ENCODE measurements at regions not wholly inside any gene's neighbourhood (a gene's known extent, or its start where the extent isn't known, plus 50 kb on each side); places are given as distances from the start of the nearest gene placed in this dataset.

DNA sequence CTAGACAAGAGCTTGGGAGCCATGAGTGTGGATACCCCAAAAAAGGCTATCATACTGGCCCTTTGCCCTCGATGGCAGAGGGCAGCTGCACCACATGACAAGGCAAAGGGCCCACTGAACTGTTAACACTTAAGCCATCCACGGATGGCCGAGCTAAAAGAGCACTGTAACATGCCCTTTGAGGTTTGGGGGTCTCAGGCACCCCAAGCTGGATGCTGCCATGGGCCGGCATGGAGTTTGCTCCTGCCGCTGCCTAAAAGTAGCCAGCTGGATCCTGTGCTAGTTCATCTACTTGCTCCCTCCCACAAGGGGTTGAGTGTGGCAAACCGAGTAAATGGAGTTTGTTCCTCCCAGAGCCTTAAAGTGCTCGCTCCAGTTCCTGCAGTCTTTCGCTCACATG lies 383.2 kb upstream of the LRRC4C start:
- H3K27ac ChIP-seq (ENCODE audit: low read length): no peak overlapping the region
- no peak overlapping the region for H3K9ac ChIP-seq (ENCODE audit: low read depth, low read length)
- no peak for ATAC-seq (ENCODE audit: insufficient read depth, low read depth)
- no peaks in the 10 kb centered on the region for H3K79me2 ChIP-seq (ENCODE audit: insufficient read depth, low read length)
- H3K27me3 ChIP-seq (ENCODE audit: insufficient read depth, low read length, poor library complexity): no peaks in the 10 kb centered on the region
- H3K4me3 ChIP-seq (ENCODE audit: low read depth in 1 of 2, low read length in 2 of 2): no peak overlapping the region
- no peaks in the 10 kb centered on the region for H3K4me1 ChIP-seq (ENCODE audit: insufficient read depth, low read length)
- DNase-seq: no peak
- H3K4me2 ChIP-seq (ENCODE audit: insufficient read depth, low read length): no peak overlapping the region
- no peak overlapping the region for H2AFZ ChIP-seq (ENCODE audit: low read depth, low read length)
- peaks cover 5% of the 10 kb centered on the region for H3K9me3 ChIP-seq (ENCODE audit: insufficient read depth, low read length, severe bottlenecking)
- no peaks in the 10 kb centered on the region for H3K36me3 ChIP-seq (ENCODE audit: insufficient read depth, low read length)
- H4K20me1 ChIP-seq (ENCODE audit: insufficient read depth, low read length): no peaks in the 10 kb centered on the region
- TF ChIP-seq, protein P1, sequence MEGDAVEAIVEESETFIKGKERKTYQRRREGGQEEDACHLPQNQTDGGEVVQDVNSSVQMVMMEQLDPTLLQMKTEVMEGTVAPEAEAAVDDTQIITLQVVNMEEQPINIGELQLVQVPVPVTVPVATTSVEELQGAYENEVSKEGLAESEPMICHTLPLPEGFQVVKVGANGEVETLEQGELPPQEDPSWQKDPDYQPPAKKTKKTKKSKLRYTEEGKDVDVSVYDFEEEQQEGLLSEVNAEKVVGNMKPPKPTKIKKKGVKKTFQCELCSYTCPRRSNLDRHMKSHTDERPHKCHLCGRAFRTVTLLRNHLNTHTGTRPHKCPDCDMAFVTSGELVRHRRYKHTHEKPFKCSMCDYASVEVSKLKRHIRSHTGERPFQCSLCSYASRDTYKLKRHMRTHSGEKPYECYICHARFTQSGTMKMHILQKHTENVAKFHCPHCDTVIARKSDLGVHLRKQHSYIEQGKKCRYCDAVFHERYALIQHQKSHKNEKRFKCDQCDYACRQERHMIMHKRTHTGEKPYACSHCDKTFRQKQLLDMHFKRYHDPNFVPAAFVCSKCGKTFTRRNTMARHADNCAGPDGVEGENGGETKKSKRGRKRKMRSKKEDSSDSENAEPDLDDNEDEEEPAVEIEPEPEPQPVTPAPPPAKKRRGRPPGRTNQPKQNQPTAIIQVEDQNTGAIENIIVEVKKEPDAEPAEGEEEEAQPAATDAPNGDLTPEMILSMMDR (IDR thresholded peaks at IDR 0.05; ENCODE audit: borderline replicate concordance, extremely low read depth, low read length, poor library complexity, severe bottlenecking): no peak
- no peak for TF ChIP-seq EZH2 (IDR thresholded peaks at IDR 0.05; ENCODE audit: borderline replicate concordance, low read depth, low read length, severe bottlenecking)

DNA sequence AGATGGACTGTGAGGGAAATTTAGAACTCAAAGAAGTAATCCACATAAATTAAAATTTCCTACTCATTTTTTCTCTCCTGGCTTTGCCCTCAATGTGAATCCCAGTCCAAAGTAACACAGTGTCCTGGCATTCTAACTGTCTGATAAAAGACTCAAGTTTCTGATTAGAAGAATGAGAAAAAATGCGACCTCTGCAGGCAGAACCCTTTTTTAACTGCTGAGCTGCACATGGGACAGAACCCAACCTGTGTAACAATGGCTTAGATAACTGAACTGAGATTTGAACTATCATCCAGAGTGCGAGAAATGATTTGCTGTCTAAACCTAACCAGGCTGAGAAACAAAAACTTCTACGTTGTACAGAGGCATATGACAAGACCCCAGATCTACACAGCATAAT lies 385.6 kb upstream of the LRRC4C start:
- H3K27ac ChIP-seq (ENCODE audit: low read length): no peak overlapping the region
- H3K79me2 ChIP-seq (ENCODE audit: insufficient read depth, low read length): no peaks in the 10 kb centered on the region
- H2AFZ ChIP-seq (ENCODE audit: low read depth, low read length): no peak overlapping the region
- DNase-seq: no peak
- H3K4me3 ChIP-seq (ENCODE audit: low read depth in 1 of 2, low read length in 2 of 2): no peak overlapping the region
- H3K27me3 ChIP-seq (ENCODE audit: insufficient read depth, low read length, poor library complexity): no peaks in the 10 kb centered on the region
- no peak for ATAC-seq (ENCODE audit: insufficient read depth, low read depth)
- TF ChIP-seq, protein P1 (IDR thresholded peaks at IDR 0.05; ENCODE audit: borderline replicate concordance, extremely low read depth, low read length, poor library complexity, severe bottlenecking): no peak
- TF ChIP-seq EZH2 (IDR thresholded peaks at IDR 0.05; ENCODE audit: borderline replicate concordance, low read depth, low read length, severe bottlenecking): no peak
- peaks cover 5% of the 10 kb centered on the region for H3K9me3 ChIP-seq (ENCODE audit: insufficient read depth, low read length, severe bottlenecking)
- H3K9ac ChIP-seq (ENCODE audit: low read depth, low read length): no peak overlapping the region
- H3K4me1 ChIP-seq (ENCODE audit: insufficient read depth, low read length): no peaks in the 10 kb centered on the region
- H4K20me1 ChIP-seq (ENCODE audit: insufficient read depth, low read length): no peaks in the 10 kb centered on the region
- H3K4me2 ChIP-seq (ENCODE audit: insufficient read depth, low read length): no peak overlapping the region
- H3K36me3 ChIP-seq (ENCODE audit: insufficient read depth, low read length): no peaks in the 10 kb centered on the region

DNA sequence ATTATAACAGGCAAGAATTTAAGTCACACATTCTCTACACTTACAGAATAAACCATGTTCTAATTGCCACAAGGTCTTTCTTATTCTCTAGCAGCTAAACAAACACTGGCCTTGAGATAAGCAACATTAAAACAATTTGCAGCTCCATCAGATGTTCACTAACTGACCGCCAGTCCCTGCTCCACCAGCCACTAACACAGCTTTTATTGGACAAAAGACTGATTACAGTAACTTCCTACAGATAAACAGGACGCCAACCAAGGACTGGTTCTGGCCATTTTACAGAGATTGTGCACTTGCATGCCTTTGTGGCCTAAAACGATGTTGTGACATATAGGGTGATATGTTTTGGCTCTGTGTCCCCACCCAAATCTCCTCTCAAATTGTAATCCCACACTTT lies 388.9 kb upstream of the LRRC4C start:
- no peak overlapping the region for H2AFZ ChIP-seq (ENCODE audit: low read depth, low read length)
- no peaks in the 10 kb centered on the region for H3K4me1 ChIP-seq (ENCODE audit: insufficient read depth, low read length)
- no peak overlapping the region for H3K27ac ChIP-seq (ENCODE audit: low read length)
- H3K4me3 ChIP-seq (ENCODE audit: low read depth in 1 of 2, low read length in 2 of 2): no peak overlapping the region
- ATAC-seq (ENCODE audit: insufficient read depth, low read depth) (no peak), DNase-seq (no peak)
- no peak overlapping the region for H3K4me2 ChIP-seq (ENCODE audit: insufficient read depth, low read length)
- H3K9ac ChIP-seq (ENCODE audit: low read depth, low read length): no peak overlapping the region
- TF ChIP-seq EZH2 (IDR thresholded peaks at IDR 0.05; ENCODE audit: borderline replicate concordance, low read depth, low read length, severe bottlenecking): no peak
- TF ChIP-seq, protein P1 (IDR thresholded peaks at IDR 0.05; ENCODE audit: borderline replicate concordance, extremely low read depth, low read length, poor library complexity, severe bottlenecking): no peak
- H3K9me3 ChIP-seq (ENCODE audit: insufficient read depth, low read length, severe bottlenecking): no peaks in the 10 kb centered on the region
- no peaks in the 10 kb centered on the region for H4K20me1 ChIP-seq (ENCODE audit: insufficient read depth, low read length)
- no peaks in the 10 kb centered on the region for H3K79me2 ChIP-seq (ENCODE audit: insufficient read depth, low read length)
- H3K27me3 ChIP-seq (ENCODE audit: insufficient read depth, low read length, poor library complexity): no peaks in the 10 kb centered on the region
- H3K36me3 ChIP-seq (ENCODE audit: insufficient read depth, low read length): no peaks in the 10 kb centered on the region

DNA sequence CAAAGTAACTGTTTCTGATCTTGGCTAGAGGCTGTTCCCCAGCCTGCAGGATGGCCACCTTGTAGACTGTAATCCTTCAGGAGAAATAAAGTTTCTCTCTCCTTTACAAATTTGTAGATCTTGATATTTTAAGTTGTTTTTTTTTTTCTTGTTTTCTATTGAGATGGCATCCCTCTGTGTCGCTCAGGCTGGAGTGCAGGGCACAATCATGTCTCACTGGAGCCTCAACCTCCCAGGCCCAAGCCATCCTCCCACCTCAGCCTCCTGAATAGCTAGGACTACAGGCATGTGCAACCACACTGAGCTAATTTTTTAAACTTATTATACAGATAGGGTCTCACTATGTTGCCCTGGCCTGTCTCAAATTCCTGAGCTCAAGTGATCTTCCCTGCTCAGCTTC lies 389.8 kb upstream of the LRRC4C start:
- Histone ChIP-seq H3K4me3 (ENCODE audit: low read depth in 1 of 2, low read length in 2 of 2) (no peak overlapping the region), H3K27me3 (ENCODE audit: insufficient read depth, low read length, poor library complexity) (no peaks in the 10 kb centered on the region), H3K36me3 (ENCODE audit: insufficient read depth, low read length) (no peaks in the 10 kb centered on the region), H3K9me3 (ENCODE audit: insufficient read depth, low read length, severe bottlenecking) (no peaks in the 10 kb centered on the region), H2AFZ (ENCODE audit: low read depth, low read length) (no peak overlapping the region), H3K27ac (ENCODE audit: low read length) (no peak overlapping the region), H3K9ac (ENCODE audit: low read depth, low read length) (no peak overlapping the region), H3K4me2 (ENCODE audit: insufficient read depth, low read length) (no peak overlapping the region), H3K79me2 (ENCODE audit: insufficient read depth, low read length) (no peaks in the 10 kb centered on the region), H3K4me1 (ENCODE audit: insufficient read depth, low read length) (no peaks in the 10 kb centered on the region), H4K20me1 (ENCODE audit: insufficient read depth, low read length) (no peaks in the 10 kb centered on the region)
- DNase-seq: no peak
- TF ChIP-seq, protein P1 (IDR thresholded peaks at IDR 0.05; ENCODE audit: borderline replicate concordance, extremely low read depth, low read length, poor library complexity, severe bottlenecking): no peak
- no peak for TF ChIP-seq EZH2 (IDR thresholded peaks at IDR 0.05; ENCODE audit: borderline replicate concordance, low read depth, low read length, severe bottlenecking)
- no peak for ATAC-seq (ENCODE audit: insufficient read depth, low read depth)

All from DND-41 (cell line).